GM12872 (cell line): ENCODE measurements at regions not wholly inside any gene's neighbourhood (a gene's known extent, or its start where the extent isn't known, plus 50 kb on each side); places are given as distances from the start of the nearest gene placed in this dataset.

Experiments
- TF ChIP-seq, protein P1 (sequence below): IDR thresholded peaks from 3 replicates; pipeline ENCODE4 v1.5.1; 2011; ENCODE audit warnings: low read depth, mild to moderate bottlenecking, low read length, moderate library complexity; ENCODE audit not compliant: insufficient read depth

DNA sequence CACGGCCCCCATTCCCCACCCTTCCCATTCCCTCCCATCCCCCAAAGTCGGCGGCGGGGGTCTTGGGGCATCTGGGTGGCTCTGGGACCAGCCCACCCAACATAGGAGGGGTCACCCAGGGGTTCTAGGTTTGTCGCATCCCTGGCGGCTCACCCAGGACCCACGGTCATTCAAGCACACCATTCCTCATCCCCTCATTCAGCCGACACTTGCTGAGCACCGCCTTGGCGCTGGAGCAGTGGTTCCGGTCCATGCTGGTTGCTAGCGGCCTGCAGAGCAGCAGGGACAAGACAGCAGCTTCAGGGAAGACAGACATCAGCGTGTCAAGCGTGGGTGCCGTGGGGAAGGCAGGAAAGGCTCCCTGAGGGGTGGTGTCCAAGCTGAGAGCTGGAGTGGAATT lies 50.5 kb upstream of the OTOS start:
- TF ChIP-seq, protein P1, sequence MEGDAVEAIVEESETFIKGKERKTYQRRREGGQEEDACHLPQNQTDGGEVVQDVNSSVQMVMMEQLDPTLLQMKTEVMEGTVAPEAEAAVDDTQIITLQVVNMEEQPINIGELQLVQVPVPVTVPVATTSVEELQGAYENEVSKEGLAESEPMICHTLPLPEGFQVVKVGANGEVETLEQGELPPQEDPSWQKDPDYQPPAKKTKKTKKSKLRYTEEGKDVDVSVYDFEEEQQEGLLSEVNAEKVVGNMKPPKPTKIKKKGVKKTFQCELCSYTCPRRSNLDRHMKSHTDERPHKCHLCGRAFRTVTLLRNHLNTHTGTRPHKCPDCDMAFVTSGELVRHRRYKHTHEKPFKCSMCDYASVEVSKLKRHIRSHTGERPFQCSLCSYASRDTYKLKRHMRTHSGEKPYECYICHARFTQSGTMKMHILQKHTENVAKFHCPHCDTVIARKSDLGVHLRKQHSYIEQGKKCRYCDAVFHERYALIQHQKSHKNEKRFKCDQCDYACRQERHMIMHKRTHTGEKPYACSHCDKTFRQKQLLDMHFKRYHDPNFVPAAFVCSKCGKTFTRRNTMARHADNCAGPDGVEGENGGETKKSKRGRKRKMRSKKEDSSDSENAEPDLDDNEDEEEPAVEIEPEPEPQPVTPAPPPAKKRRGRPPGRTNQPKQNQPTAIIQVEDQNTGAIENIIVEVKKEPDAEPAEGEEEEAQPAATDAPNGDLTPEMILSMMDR = no peak

DNA sequence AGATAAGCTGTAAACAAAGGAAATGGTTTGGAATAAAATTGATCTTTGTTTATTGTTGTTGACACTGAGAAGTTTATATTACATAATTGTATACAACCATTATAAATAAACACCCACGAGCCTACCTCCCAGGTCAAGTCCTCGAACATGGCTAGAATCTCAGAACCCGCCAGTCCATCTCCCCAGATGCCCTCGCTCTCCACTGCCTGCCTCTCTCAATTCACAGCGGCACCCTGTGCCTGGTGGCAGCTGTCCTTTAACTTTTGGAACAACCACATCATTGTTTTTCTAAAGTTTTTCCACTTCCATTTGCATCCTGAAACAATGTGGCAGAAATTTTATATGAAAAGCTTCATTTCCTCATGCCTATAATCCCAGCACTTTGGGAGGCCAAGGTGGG lies 52.2 kb upstream of the OTOS start:
- TF ChIP-seq, protein P1 = no peak

- TF ChIP-seq, protein P1 = no peak
Measured at GRCh38 chr2:240195316-240195861, 54.9 kb upstream of the OTOS start.

- TF ChIP-seq, protein P1 = no peak
Measured at GRCh38 chr2:240196716-240197461, 56.4 kb upstream of the OTOS start.

DNA sequence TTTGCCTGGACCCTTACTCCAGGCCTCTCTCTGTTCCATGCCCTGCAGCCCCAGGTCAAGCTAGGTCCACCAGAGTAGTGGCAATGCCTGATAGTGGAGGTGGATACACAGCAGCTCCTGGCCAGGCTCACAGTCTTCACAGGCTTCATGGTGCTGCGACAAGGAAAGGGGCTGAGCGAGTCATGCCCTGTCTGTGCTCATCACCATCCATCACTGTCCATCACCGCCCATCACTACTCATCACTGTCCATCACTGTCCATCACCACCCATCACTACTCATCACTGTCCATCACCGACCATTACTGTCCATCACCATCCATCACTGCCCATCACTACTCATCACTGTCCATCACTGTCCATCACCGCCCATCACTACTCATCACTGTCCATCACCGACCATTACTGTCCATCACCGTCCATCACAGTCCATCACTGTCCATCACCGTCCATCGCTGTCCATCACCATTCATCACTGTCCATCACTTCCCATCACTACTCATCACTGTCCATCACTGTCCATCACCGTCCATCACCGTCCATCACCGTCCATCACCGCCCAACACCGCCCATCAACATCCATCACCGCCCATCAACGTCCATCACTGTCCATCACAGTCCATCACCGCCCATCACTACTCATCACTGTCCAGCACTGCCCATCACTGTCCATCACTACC lies 57.1 kb upstream of the OTOS start:
- TF ChIP-seq, protein P1 = no peak

DNA sequence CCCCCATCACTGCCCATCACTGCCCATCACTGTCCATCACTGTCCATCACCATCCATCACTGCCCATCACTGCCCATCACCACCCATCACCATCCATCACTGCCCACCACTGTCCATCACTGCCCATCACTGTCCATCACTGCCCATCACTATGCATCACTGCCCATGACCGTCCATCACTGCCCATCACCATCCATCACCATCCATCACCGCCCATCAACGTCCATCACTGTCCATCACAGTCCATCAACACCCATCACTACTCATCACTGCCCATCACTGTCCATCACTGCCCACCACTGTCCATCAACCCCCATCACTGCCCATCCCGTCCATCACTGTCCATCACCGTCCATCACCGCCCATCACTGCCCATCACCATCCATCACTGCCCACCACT lies 57.8 kb upstream of the OTOS start:
- TF ChIP-seq, protein P1 = no peak

DNA sequence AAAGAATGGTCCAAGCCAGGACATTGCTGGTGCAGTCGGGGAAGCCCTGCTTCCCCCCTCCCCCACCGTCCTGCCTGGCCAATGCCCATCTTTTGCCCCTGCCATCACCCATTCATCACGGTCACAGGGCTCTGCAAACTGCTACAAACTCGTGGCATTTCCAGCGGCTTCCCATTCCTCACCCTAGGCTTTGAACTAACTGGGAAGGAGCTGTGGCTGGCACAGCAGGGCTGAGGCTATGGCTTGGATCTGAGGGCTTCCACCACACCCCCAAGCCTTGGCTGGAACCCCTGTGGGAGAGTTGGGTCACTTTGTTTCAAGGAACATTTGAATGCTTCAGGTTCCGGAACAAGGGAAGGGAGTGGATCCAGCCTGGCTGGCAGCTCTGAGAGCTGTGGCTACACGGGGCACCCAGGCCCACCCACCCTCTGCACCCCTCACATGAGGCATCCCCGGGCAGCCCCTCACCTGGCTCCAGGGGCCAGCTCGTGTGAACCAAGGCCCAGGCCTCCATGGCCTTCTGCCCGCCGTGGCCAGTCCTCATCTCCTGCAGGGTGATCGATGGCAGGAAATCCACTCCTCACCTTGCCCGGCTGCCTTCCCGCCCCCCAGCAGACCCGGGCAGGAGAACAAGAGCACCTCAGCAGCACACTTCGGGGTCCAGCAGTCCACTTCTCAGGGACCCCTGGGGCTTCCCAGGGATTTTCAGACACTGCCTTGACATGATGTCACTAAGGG lies 58.8 kb upstream of the OTOS start:
- TF ChIP-seq, protein P1 = no peak
